ENCODE measurements at regions not wholly inside any gene's neighbourhood (a gene's known extent, or its start where the extent isn't known, plus 50 kb on each side); places are given as distances from the start of the nearest gene placed in this dataset.

DNA sequence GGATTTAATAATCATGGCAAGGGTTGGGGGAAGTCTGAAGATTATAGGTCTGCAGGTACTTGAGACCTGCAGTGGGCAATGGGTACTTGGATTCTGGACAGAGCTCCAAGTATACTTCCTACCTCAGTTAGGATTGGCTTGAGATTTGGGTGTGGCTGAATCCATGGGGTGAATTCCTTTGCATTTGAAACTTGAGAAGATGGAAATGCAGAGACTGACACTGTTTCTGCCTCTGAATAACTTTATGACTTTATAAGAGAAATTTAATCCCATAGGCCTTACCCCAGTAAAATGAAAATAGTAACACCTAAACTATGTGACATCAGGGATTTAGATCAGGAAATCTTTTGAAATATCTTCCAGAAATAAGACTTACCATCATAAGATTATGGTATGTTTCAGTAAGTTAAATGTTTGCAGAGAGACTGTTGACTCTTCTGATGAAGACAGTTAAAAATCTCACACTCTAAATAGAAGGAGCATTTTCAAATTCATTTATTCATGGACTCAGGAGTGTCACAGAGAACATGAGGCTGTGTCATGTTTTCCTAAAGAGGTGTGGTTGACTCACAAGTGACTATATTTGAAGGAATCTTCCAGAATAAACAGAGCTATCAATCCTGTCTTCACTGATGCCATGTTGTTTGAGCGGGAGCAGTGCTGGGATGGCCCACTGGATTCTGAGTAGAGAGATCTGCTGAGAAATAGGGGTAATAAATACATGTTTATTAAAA, 513.5 kb upstream of the NR3C2 start:
- TF ChIP-seq IKZF3 (tag by site-specific recombination; IDR thresholded peaks at IDR 0.05) (no peak), ZNF707 (tag by site-specific recombination; IDR thresholded peaks at IDR 0.05) (no peak)
- TF ChIP-seq, protein P1, sequence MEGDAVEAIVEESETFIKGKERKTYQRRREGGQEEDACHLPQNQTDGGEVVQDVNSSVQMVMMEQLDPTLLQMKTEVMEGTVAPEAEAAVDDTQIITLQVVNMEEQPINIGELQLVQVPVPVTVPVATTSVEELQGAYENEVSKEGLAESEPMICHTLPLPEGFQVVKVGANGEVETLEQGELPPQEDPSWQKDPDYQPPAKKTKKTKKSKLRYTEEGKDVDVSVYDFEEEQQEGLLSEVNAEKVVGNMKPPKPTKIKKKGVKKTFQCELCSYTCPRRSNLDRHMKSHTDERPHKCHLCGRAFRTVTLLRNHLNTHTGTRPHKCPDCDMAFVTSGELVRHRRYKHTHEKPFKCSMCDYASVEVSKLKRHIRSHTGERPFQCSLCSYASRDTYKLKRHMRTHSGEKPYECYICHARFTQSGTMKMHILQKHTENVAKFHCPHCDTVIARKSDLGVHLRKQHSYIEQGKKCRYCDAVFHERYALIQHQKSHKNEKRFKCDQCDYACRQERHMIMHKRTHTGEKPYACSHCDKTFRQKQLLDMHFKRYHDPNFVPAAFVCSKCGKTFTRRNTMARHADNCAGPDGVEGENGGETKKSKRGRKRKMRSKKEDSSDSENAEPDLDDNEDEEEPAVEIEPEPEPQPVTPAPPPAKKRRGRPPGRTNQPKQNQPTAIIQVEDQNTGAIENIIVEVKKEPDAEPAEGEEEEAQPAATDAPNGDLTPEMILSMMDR (tag by site-specific recombination; IDR thresholded peaks at IDR 0.05), result no peak
